AG10803 (cell line): ENCODE measurements at regions not wholly inside any gene's neighbourhood (a gene's known extent, or its start where the extent isn't known, plus 50 kb on each side); places are given as distances from the start of the nearest gene placed in this dataset.

Source experiments
- DNase-seq: peaks from one replicate; pipeline ENCODE4 v3.0.0; 2010; ENCODE audit warnings: low read depth
- H3K4me3 ChIP-seq: 2 replicates; pipeline ENCODE4 v1.5.1; 2011; ENCODE audit warnings: mild to moderate bottlenecking, low read length, control low read depth
- TF ChIP-seq, protein P1 (sequence below): conservative IDR thresholded peaks from 2 replicates; pipeline ENCODE4 v1.5.1; 2011; ENCODE audit warnings: mild to moderate bottlenecking, low read length, control low read depth, inconsistent platforms

- H3K4me3 ChIP-seq, result no peak overlapping the region
- DNase-seq, result no peak
- TF ChIP-seq, protein P1, sequence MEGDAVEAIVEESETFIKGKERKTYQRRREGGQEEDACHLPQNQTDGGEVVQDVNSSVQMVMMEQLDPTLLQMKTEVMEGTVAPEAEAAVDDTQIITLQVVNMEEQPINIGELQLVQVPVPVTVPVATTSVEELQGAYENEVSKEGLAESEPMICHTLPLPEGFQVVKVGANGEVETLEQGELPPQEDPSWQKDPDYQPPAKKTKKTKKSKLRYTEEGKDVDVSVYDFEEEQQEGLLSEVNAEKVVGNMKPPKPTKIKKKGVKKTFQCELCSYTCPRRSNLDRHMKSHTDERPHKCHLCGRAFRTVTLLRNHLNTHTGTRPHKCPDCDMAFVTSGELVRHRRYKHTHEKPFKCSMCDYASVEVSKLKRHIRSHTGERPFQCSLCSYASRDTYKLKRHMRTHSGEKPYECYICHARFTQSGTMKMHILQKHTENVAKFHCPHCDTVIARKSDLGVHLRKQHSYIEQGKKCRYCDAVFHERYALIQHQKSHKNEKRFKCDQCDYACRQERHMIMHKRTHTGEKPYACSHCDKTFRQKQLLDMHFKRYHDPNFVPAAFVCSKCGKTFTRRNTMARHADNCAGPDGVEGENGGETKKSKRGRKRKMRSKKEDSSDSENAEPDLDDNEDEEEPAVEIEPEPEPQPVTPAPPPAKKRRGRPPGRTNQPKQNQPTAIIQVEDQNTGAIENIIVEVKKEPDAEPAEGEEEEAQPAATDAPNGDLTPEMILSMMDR, result no peak
These were observed 176.2 kb downstream of the CYLD start for GRCh38 chr16:50917950-50918703.

GRCh38 chr16:50916040-50916439 is 174.2 kb downstream of the CYLD start:
- no peak for DNase-seq
- TF ChIP-seq, protein P1, result no peak
- H3K4me3 ChIP-seq, result no peak overlapping the region

GRCh38 chr16:50915120-50915519 is 173.2 kb downstream of the CYLD start:
- DNase-seq, result no peak
- TF ChIP-seq, protein P1, result no peak
- H3K4me3 ChIP-seq, result no peak overlapping the region

- H3K4me3 ChIP-seq, result no peak overlapping the region
- TF ChIP-seq, protein P1, result no peak
- no peak for DNase-seq
These were observed 168.8 kb downstream of the CYLD start for GRCh38 chr16:50910736-50911100.

DNA sequence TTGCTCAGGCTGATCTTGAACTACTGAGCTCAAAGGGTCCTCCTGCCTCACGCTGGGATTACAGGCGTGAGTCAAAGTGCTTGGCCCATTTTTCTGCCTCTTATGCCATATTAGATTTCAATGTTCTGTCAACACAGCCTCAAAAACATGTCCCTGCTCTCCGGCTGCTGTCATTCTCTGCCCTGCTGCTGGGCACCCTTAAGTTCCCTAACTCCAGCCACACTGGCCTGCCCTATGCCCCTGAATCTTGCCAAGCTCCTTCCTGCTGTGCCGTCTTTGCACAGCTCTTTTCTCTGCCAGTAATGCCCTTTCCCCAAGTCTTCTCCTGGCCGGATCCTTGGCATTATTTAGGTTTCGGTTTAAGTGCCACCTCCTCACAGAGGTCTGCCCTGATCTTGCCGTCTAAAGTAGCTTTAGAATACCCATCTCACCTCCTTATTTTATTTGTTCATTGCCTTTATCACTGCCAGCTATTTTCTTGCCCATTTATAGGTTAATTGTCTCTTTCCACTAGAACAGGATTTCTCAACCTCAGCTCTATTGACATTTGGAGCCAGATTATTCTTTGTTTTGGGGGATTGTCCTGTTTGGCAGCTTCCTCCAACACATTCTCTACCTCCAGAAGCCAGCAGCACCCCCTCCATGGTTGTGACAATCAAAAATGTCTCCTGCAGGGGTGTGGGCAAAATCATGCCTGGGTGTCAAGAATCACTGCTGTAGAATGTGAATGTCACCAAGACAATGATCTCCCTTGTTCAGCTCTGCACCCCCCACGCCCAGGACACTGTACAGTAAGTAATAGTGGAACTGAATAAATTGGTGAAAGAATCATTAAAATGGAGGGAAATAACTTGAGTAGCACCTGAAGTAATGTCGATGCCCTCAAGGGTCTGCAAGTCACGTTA is 168.2 kb downstream of the CYLD start:
- DNase-seq, result no peak
- H3K4me3 ChIP-seq, result no peak overlapping the region
- TF ChIP-seq, protein P1, result no peak

DNA sequence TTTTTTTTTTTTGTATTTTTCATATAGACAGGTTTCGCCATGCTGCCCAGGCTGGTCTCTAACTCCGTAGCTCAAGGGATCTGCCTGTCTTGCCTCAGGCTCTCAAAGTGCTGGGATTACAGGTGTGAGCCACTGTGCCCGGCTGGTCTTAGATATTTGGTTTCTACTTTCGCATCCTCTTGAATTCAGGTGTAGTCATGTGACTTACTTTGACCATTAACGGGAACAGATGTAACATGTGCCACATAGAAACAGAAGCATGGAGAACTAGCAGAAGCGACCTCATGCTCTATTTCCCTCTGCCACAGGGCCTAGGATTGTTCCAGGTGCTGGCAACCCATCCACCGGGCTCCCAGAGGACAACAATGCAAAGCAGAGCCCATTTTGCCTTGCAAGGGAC is 166.6 kb downstream of the CYLD start:
- DNase-seq, result no peak
- no peak overlapping the region for H3K4me3 ChIP-seq
- TF ChIP-seq, protein P1, result no peak
